ENCODE measurements at regions not wholly inside any gene's neighbourhood (a gene's known extent, or its start where the extent isn't known, plus 50 kb on each side); places are given as distances from the start of the nearest gene placed in this dataset.

GRCh38 chr11:127119356-127119755, 118.8 kb upstream of the KIRREL3 start:
- no peak overlapping the region for H3K4me3 ChIP-seq (ENCODE audit: low read depth, low read length)
- no peak for TF ChIP-seq CTCF (IDR thresholded peaks at IDR 0.05; ENCODE audit: low read depth, low read length)

GRCh38 chr11:127118811-127119210, 118.2 kb upstream of the KIRREL3 start:
- H3K4me3 ChIP-seq (ENCODE audit: low read depth, low read length) = no peak overlapping the region
- TF ChIP-seq CTCF (IDR thresholded peaks at IDR 0.05; ENCODE audit: low read depth, low read length) = no peak

GRCh38 chr11:127117231-127117739, 116.7 kb upstream of the KIRREL3 start:
- no peak for TF ChIP-seq CTCF (IDR thresholded peaks at IDR 0.05; ENCODE audit: low read depth, low read length)
- H3K4me3 ChIP-seq (ENCODE audit: low read depth, low read length) = no peak overlapping the region

DNA sequence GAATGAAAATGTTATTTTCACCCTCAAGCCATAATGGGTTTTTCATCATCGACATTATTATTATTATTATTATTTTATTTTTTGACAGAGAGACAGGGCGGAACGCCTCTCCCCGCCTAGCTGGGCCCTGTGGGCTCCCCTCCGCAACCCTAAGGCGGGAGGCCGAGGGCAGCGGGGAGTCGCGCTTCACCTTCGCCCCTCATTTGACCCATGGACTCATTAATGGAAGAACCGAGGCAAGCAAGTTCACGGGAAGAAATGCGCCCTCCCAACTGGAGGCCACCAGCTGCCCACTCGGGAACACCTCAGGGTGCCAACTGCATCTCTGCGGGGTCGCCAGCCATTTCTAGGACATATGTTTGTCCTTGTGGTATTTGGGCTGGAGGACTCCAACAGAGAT, 115.3 kb upstream of the KIRREL3 start:
- no peak for TF ChIP-seq CTCF (IDR thresholded peaks at IDR 0.05; ENCODE audit: low read depth, low read length)
- no peak overlapping the region for H3K4me3 ChIP-seq (ENCODE audit: low read depth, low read length)

- no peak overlapping the region for H3K4me3 ChIP-seq (ENCODE audit: low read depth, low read length)
- no peak for TF ChIP-seq CTCF (IDR thresholded peaks at IDR 0.05; ENCODE audit: low read depth, low read length)
Observed at GRCh38 chr11:127114035-127114434, 113.5 kb upstream of the KIRREL3 start.

DNA sequence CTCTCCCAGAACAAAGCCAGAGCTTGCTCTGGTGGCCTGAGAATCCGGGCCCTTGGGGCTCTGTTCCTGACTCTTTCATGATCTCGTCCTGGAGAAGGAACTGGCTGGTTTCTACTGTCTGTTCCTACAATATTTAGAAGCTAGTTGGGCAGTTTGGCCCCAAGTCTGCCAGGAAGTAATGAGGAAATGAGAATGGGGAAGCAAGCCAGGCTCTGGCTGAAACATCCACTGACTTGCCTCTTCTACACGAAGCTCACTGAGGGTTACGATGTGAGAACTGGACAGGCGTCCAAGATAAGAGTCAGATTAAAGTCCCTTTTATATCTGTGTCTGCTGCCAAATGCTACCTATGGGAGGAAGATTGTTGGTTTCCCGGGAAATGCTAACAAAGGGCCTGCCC, 110.0 kb upstream of the KIRREL3 start:
- no peak for TF ChIP-seq CTCF (IDR thresholded peaks at IDR 0.05; ENCODE audit: low read depth, low read length)
- H3K4me3 ChIP-seq (ENCODE audit: low read depth, low read length) = no peak overlapping the region

- no peak for TF ChIP-seq CTCF (IDR thresholded peaks at IDR 0.05; ENCODE audit: low read depth, low read length)
- no peak overlapping the region for H3K4me3 ChIP-seq (ENCODE audit: low read depth, low read length)
Observed at GRCh38 chr11:127109796-127110480, 109.4 kb upstream of the KIRREL3 start.

Measured in WI38 (cell line).